Neuronal stem cell (in vitro differentiated cells): ENCODE measurements at regions not wholly inside any gene's neighbourhood (a gene's known extent, or its start where the extent isn't known, plus 50 kb on each side); places are given as distances from the start of the nearest gene placed in this dataset.

Experiments
- DNase-seq: peaks from one replicate; pipeline ENCODE4 v3.0.0-alpha.2; 2013; ENCODE audit warnings: low spot score
- H2AFZ ChIP-seq: one replicate; pipeline ENCODE4 v1.6.1; 2013; ENCODE audit warnings: mild to moderate bottlenecking, low read length, inconsistent platforms
- H2AK5ac ChIP-seq: 2 replicates; pipeline ENCODE4 v1.6.1; 2013; ENCODE audit warnings: low read depth, mild to moderate bottlenecking, inconsistent platforms, low read length, moderate library complexity, mixed read lengths
- H2BK120ac ChIP-seq: 2 replicates; pipeline ENCODE4 v1.6.1; 2013; ENCODE audit warnings: low read depth, mild to moderate bottlenecking, inconsistent platforms, low read length, moderate library complexity, mixed read lengths
- H2BK12ac ChIP-seq: one replicate; pipeline ENCODE4 v1.6.1; 2013; ENCODE audit warnings: low read length, inconsistent platforms
- H2BK15ac ChIP-seq: 2 replicates; pipeline ENCODE4 v1.6.1; 2013; ENCODE audit warnings: mild to moderate bottlenecking, low read length, inconsistent platforms, mixed read lengths
- H2BK5ac ChIP-seq: one replicate; pipeline ENCODE4 v1.6.1; 2013; ENCODE audit warnings: inconsistent platforms, mild to moderate bottlenecking, low read length, moderate library complexity
- H3K14ac ChIP-seq: one replicate; pipeline ENCODE4 v1.6.1; 2013; ENCODE audit warnings: low read length, inconsistent platforms
- H3K18ac ChIP-seq: 2 replicates; pipeline ENCODE4 v1.6.1; 2013; ENCODE audit warnings: low read length, inconsistent platforms
- H3K23ac ChIP-seq: 2 replicates; pipeline ENCODE4 v1.6.1; 2013; ENCODE audit warnings: low read depth, mild to moderate bottlenecking, mixed read lengths, low read length, inconsistent platforms; ENCODE audit not compliant: poor library complexity
- H3K27ac ChIP-seq: replicated peaks from 3 replicates; pipeline ENCODE4 v1.5.1; 2013; ENCODE audit warnings: low read length, inconsistent platforms
- H3K27me3 ChIP-seq, 3 experiments: 2 replicates each; pipeline ENCODE4 v1.6.1; 2013; ENCODE audit warnings: low read length in 3 of 3, mild to moderate bottlenecking in 2 of 3, inconsistent platforms in 1 of 3, low read depth in 1 of 3, mixed read lengths in 1 of 3, moderate library complexity in 1 of 3; ENCODE audit not compliant: control insufficient read depth in 3 of 3, insufficient read depth in 3 of 3
- H3K36me3 ChIP-seq, 2 donors: replicated peaks in 1 of 2; 2 replicates each; pipeline ENCODE4 v1.6.1; 2013; ENCODE audit warnings: low read length in 2 of 2; ENCODE audit not compliant: control insufficient read depth in 2 of 2, insufficient read depth in 2 of 2
- H3K4ac ChIP-seq: 2 replicates; pipeline ENCODE4 v1.6.1; 2013; ENCODE audit warnings: inconsistent platforms, mild to moderate bottlenecking, low read length, moderate library complexity
- H3K4me1 ChIP-seq, 2 donors: 1 replicate in 1 of 2; 2 replicates in 1 of 2; pipeline ENCODE4 v1.6.1; 2013; ENCODE audit warnings: low read length in 2 of 2, low read depth in 1 of 2; ENCODE audit not compliant: control insufficient read depth in 2 of 2, insufficient read depth in 1 of 2
- H3K4me2 ChIP-seq: one replicate; pipeline ENCODE4 v1.6.1; 2013; ENCODE audit warnings: mild to moderate bottlenecking, low read length, inconsistent platforms; ENCODE audit not compliant: insufficient read depth, poor library complexity, severe bottlenecking
- H3K4me3 ChIP-seq, 2 donors: 2 replicates each; pipeline ENCODE4 v1.5.1; 2013; ENCODE audit warnings: low read length in 2 of 2, mild to moderate bottlenecking in 2 of 2, inconsistent platforms in 1 of 2, moderate library complexity in 1 of 2
- H3K79me1 ChIP-seq: one replicate; pipeline ENCODE4 v1.6.1; 2013; ENCODE audit warnings: low read depth, mild to moderate bottlenecking, inconsistent platforms, low read length, moderate library complexity
- H3K9ac ChIP-seq: one replicate; pipeline ENCODE4 v1.6.1; 2013; ENCODE audit warnings: mild to moderate bottlenecking, low read depth, low read length, inconsistent platforms; ENCODE audit not compliant: poor library complexity
- H3K9me3 ChIP-seq, 2 donors: replicated peaks in 1 of 2; 2 replicates each; pipeline versions ENCODE3 to v1.6.1; 2013; ENCODE audit warnings: low read length in 2 of 2, mild to moderate bottlenecking in 2 of 2, inconsistent platforms in 1 of 2, low read depth in 1 of 2, mixed read lengths in 1 of 2, moderate library complexity in 1 of 2; ENCODE audit not compliant: control insufficient read depth in 2 of 2, insufficient read depth in 1 of 2
- H4K8ac ChIP-seq: one replicate; pipeline ENCODE4 v1.6.1; 2013; ENCODE audit warnings: low read depth, mild to moderate bottlenecking, inconsistent platforms, low read length, moderate library complexity
- H4K91ac ChIP-seq: one replicate; pipeline ENCODE4 v1.6.1; 2013; ENCODE audit warnings: low read length, low read depth, mild to moderate bottlenecking, inconsistent platforms; ENCODE audit not compliant: poor library complexity
- WGBS, 2 donors: extraction: QIAGEN DNeasy Blood & Tissue Kit; methylation state at CpG; one replicate each; pipeline ENCODE4 v1.1.7; 2013; ENCODE audit warnings: missing lambda C conversion rate in 2 of 2, mixed read lengths in 1 of 2; ENCODE audit not compliant: insufficient read length in 2 of 2, insufficient replicate concordance in 1 of 2; ENCODE audit errors: extremely low coverage in 2 of 2; 5-methylcytosine and 5-hydroxymethylcytosine counted together

DNA sequence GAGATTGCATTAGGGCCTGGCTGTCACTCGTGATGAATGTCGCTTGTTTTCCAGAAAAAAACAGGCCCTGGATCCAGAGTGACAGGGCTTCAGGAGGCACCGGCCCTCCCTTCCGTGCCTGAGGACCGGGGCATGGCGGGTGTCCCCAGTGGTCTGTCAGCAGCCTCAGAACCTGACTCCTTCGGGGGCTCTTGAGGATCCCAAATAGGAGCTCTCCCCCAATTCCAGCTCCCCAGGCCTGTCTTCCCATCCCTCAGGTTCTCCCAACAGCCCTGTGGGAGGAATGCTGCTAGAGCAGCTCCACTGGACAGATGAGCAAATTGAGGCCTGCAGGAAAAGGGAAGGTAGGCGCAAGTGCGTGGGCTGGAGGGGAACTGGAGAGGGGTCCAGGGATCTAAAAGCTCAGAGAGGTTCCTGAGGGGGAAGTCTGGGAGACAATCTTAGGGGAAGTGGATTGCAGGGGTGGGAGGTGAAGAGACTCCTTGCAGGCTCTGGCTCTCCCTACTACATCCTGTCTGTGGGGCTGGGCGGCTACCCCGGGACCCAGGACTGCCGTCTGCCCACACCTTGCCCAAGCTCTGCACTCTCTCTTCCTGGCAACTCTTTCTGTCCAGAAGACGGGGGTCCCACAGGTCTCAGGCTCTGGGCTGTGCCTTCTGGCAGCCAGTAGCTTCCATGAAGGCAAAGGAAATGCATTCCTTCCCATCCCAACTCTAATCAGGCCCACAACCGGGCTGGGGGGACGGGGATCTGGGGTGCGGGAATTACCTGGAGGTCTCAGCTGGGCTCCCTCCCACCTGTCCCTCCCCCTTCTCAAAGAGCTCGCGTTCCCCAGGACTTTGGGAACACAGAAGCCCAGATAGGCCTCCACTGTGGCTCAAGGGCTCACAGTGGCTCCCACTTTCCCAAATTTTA, 105.7 kb upstream of the CASZ1 start:
- no peak overlapping the region for H2BK120ac ChIP-seq
- no CpG with 5 or more reads among the region's 18 CpGs for WGBS, 2 donors

DNA sequence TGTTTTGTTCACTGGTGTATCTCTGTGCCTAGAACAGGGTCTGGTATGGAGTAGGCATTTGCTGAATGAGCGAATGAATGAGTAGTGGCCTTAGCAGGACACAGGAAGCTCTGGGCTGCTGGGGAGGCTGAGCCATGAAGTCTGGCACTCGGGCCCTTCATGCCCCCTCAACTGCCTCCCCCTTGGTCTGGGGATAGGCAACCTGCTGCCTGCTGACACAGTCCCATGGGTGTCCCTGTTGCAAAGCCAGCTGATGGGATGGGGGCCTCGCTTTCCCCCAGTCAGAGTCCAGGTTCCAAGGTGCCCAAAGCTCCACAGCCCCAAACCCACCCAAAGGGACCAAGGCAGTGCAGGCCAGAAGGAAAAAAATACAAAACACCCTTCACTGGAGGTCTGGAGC, 107.0 kb upstream of the CASZ1 start:
- no CpG with 5 or more reads among the region's 3 CpGs for WGBS, 2 donors

More for the DNA sequence above, 105.7 kb upstream of the CASZ1 start:
- Histone ChIP-seq H3K9me3 (no peaks in the 10 kb centered on the region), H3K79me1 (no peaks in the 10 kb centered on the region), H3K14ac (no peak overlapping the region), H2AK5ac (peak overlapping the region; percentile 99), H3K4me3 (no peak overlapping the region), H3K9ac (no peak overlapping the region), H3K27me3 (peaks cover 0 to 77% (median 0%) of the 10 kb centered on the region in 3 experiments), H3K27ac (no peak overlapping the region), H2BK15ac (peak overlapping the region; percentile 87), H3K18ac (peak overlapping the region; percentile 61), H3K4ac (no peak overlapping the region), H3K4me2 (no peak overlapping the region), H2AFZ (peak overlapping the region; percentile 33), H3K36me3 (no peaks in the 10 kb centered on the region), H2BK12ac (no peak overlapping the region), H4K8ac (no peak overlapping the region), H2BK5ac (peak overlapping the region; percentile 80), H4K91ac (no peak overlapping the region), H3K23ac (no peak overlapping the region), H3K4me1 (peaks cover 21 to 27% of the 10 kb centered on the region in 2 donors)
- DNase-seq, result no peak

DNA sequence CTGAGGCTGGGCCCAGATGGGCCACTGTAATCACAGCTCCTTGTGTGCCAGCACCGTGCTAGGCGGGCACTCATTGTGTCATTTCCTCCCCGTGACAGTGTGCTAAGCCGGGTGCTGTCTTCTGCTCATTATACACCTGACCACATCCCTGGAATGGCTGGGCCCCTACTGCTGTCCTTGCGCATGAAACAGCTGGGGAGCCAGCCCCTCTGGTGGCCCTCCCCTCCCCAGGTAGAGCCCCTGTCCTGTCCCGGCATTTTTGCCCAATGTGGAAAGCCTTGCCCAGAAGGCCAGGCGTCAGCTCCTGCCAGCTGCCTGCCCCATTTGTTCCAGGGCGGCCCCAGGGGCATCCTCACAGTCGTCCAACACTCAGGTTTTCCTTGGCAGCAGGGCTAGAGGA, 107.4 kb upstream of the CASZ1 start:
- WGBS, 2 donors, result no CpG with 5 or more reads among the region's 9 CpGs

More for the DNA sequence above, 107.0 kb upstream of the CASZ1 start:
- DNase-seq, result no peak
- Histone ChIP-seq H2BK120ac (no peak overlapping the region), H2BK12ac (no peak overlapping the region), H4K8ac (no peak overlapping the region), H2AK5ac (peak overlapping the region; percentile 85), H3K23ac (no peak overlapping the region), H3K9me3 (no peaks in the 10 kb centered on the region), H2AFZ (no peak overlapping the region), H3K79me1 (no peaks in the 10 kb centered on the region), H3K18ac (peak overlapping the region; percentile 62), H3K27me3 (peaks cover 0 to 81% (median 0%) of the 10 kb centered on the region in 3 experiments), H3K27ac (no peak overlapping the region), H4K91ac (no peak overlapping the region), H3K4ac (no peak overlapping the region), H3K14ac (no peak overlapping the region), H2BK5ac (peak overlapping the region; percentile 3), H3K36me3 (no peaks in the 10 kb centered on the region), H3K4me2 (no peak overlapping the region), H3K9ac (no peak overlapping the region), H3K4me3 (no peak overlapping the region), H2BK15ac (peak overlapping the region; percentile 46), H3K4me1 (peaks cover 25% of the 10 kb centered on the region in 2 donors)

More for the DNA sequence above, 107.4 kb upstream of the CASZ1 start:
- Histone ChIP-seq H2AFZ (no peak overlapping the region), H2BK12ac (no peak overlapping the region), H3K27me3 (peaks cover 0 to 82% (median 0%) of the 10 kb centered on the region in 3 experiments), H2BK15ac (peak overlapping the region; percentile 46), H3K4me3 (no peak overlapping the region), H4K8ac (no peak overlapping the region), H3K14ac (no peak overlapping the region), H3K9ac (peak overlapping the region; percentile 55), H4K91ac (no peak overlapping the region), H3K4me1 (peaks cover 23 to 25% of the 10 kb centered on the region in 2 donors), H3K27ac (no peak overlapping the region), H2AK5ac (peak overlapping the region; percentile 85), H2BK5ac (peak overlapping the region; percentile 3), H3K9me3 (no peaks in the 10 kb centered on the region), H3K36me3 (no peaks in the 10 kb centered on the region), H3K79me1 (no peaks in the 10 kb centered on the region), H3K18ac (peak overlapping the region; percentile 50), H3K23ac (no peak overlapping the region), H3K4me2 (no peak overlapping the region), H2BK120ac (no peak overlapping the region), H3K4ac (no peak overlapping the region)
- DNase-seq, result no peak
